Midbrain (tissue), 1 donor: ENCODE measurements at regions not wholly inside any gene's neighbourhood (a gene's known extent, or its start where the extent isn't known, plus 50 kb on each side); places are given as distances from the start of the nearest gene placed in this dataset.

ENCODE experiments used
- DNase-seq: peaks from one replicate; lab custom pipeline; 2025; lab: John Stamatoyannopoulos, UW

DNA sequence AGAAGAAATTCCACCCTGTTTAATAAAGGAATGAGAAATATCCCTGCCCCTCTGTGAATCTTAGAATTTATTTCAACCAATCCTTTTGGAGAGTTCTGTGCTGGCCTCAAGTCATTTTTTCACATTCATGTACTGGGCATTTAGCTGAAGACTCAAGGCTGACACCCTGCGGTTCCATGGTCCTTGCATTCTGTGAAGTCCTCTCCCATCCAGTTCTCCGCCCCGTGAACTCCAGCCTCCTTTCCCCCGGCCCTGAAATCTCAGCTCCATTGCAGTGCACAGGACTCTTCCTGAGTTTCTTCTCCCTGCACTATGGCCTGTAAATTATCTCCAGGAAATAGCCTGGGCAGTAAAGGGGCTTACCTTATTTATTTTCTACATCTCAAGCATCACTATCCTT is 183.0 kb upstream of the KCND2 start:
- DNase-seq = no peak

DNA sequence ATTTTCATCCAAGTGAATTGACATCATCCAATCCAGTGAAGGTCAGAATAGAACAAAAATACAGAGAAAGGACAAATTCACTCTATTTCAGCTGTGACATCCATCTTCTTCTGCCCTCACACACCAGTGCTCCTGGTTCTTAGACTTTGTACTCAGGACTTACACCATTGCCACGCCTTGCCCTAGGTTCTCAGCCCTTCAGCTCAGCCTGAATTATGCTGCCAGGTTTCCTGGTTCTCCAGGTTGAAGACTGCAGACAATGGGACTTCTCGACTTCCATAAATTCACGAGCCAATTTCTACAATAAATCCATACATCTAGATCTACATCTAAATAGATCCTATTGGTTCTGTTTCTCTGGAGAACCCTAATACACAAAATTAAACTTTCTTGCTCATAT is 181.2 kb upstream of the KCND2 start:
- no peak for DNase-seq

DNA sequence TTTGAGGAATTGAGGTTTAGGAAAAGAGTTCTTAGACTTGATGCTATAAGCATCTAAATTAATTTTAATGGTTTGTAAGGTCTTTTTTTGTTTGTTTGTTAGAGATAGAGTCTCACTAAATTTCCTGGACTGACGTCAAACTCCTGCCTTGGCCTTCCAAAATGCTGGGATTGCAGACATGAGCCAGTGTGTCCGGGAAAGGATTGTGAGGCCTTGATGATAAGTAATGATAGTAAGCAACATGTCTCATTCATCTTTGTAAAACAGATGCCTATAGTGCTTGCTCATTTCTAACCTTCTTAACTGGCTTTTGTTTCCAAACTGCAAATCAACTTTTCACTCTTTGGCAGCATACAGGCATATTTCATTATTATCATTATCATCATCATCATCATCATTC is 176.0 kb upstream of the KCND2 start:
- no peak for DNase-seq

DNA sequence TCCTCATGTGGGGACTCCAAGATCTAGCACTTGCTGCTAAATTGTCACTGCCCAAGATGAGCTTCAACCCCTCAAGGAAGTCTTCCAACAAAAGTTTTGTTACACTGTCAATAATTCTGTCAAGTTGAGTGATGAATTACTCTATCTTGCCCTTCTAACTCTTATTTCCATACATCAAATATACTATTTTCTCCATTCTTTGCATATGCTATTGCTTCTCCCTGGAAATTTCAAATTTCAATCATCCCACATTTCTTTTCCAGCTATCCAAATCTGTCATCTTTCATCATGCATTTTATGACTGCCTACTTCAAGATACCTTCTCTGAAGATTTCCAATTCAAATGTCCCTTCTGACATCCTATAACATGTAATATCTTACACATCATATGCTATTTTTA is 175.2 kb upstream of the KCND2 start:
- DNase-seq = no peak

DNA sequence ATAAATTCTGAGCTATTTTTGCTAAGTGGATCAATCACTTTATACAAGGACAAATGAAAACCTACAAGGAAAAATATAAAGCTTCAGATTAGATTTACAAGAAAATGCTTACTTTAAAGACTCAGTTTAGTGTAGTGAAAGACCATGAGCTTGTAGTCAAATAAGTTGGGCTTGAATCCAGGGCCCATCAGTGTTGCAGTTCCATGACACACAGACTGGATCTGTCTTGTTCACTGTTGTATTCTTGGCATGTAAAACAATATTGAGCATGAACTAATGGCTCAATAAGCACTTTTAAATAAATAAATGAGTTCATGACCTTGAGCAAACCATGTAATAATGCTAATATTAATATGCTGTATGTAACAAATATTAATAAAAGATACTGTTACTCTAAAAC is 164.6 kb upstream of the KCND2 start:
- no peak for DNase-seq

DNA sequence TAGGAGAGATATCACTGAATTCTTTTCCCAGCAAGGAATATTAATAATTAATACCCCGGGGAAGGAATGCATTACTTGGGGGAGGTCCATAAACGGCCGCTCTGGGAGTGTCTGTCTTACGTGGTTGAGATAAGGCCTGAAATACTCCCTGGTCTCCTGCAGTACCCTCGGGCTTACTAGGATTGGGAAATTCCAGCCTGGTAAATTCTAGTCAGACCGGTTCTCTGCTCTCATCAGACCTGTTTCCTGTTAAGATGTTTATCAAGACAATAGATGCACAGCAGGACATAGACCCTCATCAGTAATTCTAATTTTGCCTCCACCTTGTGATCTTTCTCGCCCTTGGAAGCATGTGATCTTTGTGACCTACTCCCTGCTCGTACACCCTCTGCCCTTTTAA is 162.8 kb upstream of the KCND2 start:
- no peak for DNase-seq

DNA sequence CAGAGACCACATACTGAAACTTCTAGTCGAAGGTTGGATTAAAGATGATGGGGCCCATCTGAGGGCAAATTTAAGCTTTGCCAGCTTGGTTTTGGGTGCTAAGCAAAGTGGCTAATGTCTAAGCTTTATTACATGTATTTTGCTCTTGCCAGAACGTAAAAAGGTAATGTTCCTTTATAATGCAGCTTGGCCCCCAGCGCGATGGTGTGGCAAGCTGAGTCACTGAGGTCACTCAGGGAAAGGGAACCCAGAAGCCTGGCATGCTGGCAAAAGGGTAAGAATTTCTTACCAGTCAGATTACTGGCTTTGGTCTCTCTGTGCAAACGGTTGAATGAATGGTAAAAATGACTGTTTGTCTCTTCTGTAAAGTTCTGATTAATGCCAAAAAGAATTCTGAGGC is 158.3 kb upstream of the KCND2 start:
- DNase-seq = no peak

DNA sequence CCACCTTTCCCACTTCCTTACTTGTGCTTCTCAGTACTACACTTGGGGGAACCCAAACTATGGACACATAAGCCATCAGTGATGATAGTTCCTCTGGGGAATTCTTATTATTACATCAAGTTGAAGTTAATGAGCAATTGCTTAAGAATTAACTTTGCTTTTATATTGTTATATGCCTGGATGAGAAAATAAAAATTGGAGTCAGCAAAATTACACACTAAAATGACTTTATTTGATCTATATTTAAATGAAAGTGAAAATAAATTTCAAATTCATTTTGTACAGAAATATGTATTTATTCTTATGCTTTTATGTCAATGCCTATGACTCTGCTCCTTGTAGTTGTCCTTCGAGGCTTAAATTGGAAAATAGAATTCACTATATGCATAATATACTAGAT is 149.4 kb upstream of the KCND2 start:
- DNase-seq = no peak

DNA sequence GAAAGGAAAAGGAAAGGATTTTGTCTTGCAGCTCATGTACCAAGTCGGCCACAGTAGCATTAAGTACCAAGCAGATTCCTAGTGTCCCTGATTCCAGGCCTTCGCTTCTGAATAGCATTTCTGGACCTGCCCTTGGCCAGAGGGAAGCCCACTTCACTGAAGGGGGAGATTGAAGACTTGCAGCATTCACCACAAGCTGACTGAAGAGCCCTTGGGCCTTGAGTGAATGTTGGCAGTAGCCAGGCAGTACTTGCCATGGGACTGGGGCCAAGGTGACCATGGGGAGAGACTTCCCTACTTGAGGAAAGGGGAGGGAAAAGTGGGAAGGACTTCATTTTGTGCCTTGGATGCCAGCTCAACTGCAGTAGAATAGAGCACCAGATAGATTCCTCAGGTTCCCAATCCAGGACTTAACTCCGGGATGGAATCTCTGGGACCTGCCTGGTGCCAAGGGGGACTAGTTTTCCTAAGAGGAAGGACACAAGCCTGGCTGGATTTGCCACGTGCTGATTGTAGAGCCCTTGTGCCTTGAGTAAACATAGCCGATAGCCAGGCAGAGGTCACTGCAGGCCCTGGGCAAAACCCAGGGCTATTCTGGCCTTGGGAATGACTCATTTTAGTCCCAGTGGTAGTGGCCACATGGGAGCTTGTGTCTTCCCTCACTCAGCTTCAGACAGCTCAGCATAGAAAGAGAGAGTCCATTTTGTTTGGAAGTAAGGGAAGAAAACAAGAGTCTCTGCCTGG is 141.7 kb upstream of the KCND2 start:
- DNase-seq = no peak

DNA sequence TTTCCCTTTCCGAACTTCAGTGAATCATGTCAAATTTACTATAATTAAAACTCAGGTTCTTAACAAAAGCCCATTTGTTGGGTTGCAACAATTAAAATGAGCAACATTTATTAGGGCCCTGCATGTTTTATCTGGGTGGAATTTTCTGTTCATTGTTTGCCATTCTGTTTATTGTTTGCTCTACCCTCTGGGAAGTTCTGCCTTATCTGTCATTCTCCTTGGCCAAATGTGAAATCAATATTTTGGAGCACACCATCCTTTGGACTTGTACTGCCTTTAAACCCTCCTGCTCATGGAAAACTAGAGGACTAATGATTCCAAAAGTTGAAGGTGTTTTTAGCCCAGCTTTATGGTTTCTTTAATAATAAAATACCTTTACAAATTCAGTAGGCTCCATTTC is 134.5 kb upstream of the KCND2 start:
- no peak for DNase-seq

DNA sequence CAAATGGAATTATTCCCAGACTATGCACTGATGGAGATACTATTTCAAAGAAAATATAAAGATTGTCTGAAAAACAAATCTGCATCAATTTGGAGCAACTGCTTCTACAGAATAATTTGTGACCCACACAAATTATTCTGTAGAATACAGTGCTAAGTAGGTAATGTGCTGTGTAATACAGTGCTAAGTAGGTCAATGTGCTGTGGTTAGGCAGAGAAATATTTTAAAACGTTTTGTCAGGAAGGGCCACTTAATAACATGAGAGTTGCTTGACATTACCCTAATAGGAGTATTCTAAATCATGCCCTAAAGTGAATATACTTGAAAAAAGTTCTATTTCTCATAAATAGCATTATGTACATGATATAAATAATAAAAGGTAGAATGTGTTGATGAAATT is 116.5 kb upstream of the KCND2 start:
- peak; percentile 0 for DNase-seq

DNA sequence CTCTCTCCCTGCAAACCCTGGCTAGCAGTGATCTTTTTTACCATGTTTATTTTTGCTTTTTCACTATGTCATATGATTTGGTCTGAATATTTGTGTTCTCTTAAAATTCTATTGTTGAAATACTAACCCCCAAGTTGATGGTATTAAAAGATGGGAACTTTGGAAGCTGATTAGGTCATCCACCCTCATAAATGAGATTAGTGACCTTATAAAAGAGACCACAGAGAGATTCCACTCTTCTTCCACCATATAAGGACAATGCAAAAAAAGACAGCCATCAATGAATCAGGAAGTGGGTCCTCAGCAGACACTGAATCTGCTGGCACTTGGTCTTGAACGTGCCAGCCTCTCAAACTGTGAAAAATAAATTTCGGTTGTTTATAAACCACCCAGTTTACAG is 112.8 kb upstream of the KCND2 start:
- no peak for DNase-seq

DNA sequence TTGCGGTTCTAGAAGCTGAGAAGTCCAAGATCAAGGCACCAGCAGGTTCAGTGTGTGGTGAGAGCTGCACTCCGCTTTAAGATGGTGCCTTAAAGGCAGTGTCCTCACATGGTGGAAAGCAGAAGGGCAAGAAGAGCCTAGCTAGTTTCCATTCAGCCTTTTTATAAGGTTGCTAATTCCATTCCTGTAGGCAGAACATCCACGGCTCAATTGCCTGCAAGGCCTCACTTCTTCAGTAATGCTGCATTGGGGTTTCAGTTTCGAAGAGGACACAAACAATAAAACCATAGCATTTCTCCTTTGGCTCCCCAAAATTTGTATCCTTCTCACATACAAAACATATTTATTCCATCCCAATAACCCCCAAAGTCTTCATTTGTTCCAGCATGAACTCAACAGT is 109.5 kb upstream of the KCND2 start:
- no peak for DNase-seq

DNA sequence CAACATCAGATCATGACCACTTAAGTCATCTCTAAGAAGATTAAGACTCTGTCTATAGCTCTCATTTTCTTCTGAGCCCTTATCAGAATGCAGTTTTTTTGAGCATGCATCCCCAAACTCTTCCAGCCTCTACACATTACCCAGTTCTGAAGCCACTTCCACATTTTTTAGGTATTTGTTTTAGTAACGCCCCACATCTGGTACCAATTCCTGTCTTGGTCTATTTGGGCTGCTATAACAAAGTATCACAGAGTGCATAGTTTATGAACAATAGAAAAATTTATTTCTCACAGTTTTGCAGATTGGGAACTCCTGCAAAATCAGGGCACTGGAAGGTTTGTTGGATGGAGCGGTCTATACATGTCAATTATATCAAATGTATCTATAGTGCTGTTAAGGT is 107.7 kb upstream of the KCND2 start:
- no peak for DNase-seq

DNA sequence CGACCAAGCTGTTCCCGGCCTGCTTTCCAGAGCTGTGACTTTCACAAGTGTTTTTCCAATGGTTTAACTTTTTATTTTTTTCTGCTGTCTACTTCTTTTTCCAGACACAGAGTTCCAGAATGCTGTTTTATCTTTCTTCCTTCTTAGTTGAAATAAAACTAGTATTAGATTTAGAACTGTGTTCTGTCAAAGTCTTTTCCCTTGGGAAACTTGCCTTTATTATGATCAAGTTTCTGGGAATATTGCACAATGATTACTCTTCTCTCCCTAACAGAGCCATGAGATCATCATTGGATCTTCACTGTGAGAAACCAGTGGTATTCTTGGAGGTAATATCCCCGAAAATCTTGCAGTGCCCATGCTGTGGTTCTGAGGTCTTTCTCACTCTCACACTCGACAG is 104.9 kb upstream of the KCND2 start:
- no peak for DNase-seq

DNA sequence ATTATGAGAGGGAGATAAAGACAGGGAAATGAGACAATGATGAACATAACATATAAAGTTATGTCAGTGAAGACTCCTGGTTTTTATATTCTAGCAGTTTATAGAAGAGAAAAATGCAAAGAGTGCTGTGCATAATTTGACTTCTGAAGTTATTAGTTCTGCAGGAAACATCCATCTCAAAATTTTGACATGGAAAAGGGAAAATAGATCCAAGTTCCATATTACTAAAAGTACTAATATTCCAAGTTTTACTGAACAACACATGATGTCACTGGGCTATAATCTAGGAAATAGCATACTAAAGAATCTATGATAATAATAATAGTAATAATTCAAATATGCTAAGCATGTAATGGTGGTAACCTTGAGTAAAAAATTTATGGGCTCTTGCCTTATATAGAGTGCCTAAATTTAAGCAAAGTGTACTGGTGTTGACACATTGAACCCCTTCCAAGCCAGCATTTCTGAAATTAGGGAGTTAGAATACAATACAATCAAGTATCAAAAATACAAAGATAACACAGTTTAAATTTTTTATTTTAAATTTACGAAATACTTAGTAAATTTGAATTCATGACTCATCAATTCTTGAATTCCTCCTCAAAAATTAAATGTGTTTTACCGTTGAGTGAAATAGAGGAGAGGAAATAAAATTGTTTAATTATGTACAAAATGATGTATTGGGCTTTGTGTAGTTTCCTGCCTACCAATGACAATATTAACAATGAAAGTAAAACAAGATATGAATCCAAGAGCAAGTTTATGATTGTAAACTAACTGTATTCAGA is 102.8 kb upstream of the KCND2 start:
- no peak for DNase-seq

DNA sequence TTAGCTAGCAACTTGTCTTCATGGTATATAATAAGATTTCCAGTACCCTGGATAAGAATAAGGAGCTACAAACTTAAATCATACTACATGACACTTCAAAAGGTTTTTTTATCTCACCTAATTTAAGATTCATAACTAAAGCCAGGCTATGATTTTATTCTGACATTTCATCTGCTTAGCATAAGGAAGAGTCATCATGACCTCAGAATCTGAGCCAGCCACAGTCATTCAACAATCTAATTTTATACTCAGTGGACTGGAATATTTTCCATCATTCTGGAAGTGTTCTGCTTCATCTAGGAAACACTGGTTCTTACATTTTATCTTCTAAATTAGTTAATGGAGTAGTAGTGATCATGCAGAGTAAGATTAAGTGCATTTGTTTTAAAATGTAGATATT is 102.1 kb upstream of the KCND2 start:
- DNase-seq = no peak

DNA sequence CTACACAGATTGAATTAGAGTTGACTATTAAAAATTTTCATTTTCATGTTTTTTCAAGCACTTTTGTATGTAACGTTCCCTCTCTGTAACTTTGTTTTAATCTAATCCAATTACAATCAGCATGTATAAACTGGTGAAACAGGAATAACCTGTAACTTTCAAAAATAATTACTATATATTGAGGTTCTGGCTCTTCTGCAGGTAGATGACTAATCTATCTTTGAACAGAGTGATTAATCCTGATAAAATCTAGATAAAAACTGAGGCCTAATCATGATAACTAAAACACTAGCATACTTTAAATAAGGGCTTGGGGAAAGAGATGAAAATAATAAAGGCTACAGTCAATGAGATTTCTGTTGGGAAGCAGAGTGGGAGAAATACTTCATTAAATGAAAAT is 101.6 kb upstream of the KCND2 start:
- no peak for DNase-seq

DNA sequence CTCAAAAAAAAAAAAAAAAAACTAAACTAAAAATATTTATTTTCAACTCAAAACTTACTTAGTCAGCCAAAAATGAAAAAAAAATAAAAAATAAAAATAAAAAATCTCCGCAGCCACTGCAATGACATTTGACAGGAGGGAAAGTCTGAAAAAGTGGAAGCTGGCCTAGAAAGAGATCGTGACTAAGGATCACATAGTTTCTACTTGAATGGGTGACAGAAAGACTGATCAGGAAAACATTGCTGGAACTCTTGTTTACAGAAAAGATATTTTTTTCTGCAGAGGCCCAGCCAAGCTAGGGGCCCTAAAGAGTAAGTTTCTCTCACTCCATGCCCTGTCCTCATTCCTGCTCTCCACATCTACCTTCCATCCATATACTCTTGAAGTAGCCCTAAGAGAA is 92.8 kb upstream of the KCND2 start:
- DNase-seq = no peak

DNA sequence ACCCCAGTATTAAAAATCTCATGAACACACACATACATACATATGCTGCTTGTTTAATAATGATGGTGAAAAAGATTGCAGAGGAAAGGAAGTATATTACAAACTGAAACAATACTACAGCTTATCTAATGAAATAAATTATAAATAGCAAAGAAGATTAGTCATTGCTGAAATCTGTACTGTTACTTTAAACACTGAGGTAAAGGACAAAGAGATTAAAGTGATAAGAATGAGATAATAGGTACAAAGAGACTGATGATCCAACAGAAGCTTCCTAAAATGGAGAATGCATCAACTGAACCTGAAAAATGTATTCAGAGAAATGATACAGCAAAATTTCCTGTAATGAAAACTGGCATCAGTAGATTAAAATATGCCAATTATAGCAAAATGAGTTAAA is 91.5 kb upstream of the KCND2 start:
- no peak for DNase-seq

DNA sequence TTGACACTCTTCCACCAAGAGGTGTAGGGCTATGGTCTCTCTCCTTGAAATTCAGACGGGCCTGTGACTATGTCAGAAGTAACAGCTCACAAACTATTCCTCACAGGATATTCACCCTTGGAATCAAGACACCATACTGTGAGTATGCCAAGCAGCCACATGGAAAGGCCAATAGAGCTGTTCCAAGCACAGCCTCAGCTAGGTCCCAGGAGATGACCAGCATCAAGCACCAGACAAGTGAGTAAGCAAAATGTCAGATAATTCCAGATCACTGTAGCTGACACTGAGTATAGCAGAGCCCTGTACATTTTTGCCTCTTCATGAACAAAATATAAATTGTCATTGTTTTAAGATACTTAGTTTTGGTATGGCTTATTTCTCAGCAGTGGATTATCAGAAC is 88.1 kb upstream of the KCND2 start:
- no peak for DNase-seq

DNA sequence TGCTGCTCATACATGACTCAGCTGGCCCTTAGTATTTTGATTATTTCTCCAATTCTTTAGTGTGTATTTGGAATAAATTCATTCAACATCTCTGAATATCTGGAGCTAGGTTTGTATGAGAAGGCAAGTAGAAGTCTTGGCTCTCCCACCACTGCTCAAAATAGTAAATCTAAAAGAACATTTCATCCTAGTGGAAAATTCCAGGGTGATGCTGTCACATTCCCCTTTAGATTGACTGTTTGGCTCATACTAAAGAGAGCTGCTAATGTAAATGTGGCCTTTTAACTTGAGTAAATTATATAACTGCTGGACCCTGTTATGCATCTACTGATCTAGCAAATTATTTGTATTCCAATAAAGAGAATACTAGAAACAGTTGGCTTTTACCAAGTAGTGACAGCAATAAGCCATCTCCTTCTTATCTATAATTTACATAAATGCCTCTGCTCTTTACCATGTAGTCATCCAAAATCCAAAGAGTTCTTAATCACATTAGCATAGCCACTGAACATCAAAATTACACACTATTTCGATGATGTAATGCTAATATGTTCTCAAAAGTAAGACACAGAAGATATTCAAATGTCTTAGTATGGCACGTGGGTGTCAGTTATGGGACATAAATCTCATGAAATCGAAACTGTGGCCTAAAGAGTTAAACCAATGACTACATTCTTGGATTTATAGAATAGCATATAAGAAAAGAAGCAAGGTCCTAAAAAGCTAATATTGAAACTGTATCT is 86.9 kb upstream of the KCND2 start:
- no peak for DNase-seq

DNA sequence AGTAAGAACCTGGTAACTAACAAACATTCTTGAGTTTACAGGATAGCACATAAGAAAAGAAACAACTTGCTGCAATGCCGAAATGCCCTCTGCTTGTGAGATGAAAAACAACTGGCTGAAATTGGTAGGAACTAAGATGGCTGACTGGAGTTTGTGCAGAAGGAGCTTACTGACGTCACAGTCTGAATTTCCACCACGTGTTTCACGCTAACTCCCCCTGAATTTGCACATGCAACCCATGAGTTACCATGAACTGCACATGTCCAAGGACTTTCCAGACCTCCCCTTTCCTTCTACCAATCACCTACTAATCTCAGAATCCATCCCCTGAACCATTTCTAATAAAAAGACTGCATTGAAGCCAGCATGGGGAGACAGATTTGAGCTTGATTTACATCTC is 86.3 kb upstream of the KCND2 start:
- no peak for DNase-seq
